ENCODE measurements at regions not wholly inside any gene's neighbourhood (a gene's known extent, or its start where the extent isn't known, plus 50 kb on each side); places are given as distances from the start of the nearest gene placed in this dataset.

- TF ChIP-seq FOXP2 (optimal IDR thresholded peaks at IDR 0.05; ENCODE audit: borderline replicate concordance, extremely low read depth, extremely low read length, insufficient read depth) (no peak), REST (IDR thresholded peaks at IDR 0.05; ENCODE audit: insufficient read depth in 1 of 2, low read depth in 2 of 2, low read length in 2 of 2) (no peak), POLR2AphosphoS5 (IDR thresholded peaks at IDR 0.05; ENCODE audit: low read depth, low read length) (no peak), SIN3A (IDR thresholded peaks at IDR 0.05; ENCODE audit: borderline replicate concordance, insufficient read depth, low read length) (no peak)
Measured at GRCh38 chr3:55202326-55202725, 274.5 kb upstream of the LRTM1 start.

GRCh38 chr3:55201779-55202178 is 273.9 kb upstream of the LRTM1 start:
- TF ChIP-seq FOXP2 (optimal IDR thresholded peaks at IDR 0.05; ENCODE audit: borderline replicate concordance, extremely low read depth, extremely low read length, insufficient read depth) (no peak), TAF1 (IDR thresholded peaks at IDR 0.05; ENCODE audit: borderline replicate concordance, insufficient read depth, low read length) (no peak), REST (IDR thresholded peaks at IDR 0.05; ENCODE audit: insufficient read depth in 1 of 2, low read depth in 2 of 2, low read length in 2 of 2) (no peak)

GRCh38 chr3:55200906-55201305 is 273.0 kb upstream of the LRTM1 start:
- TF ChIP-seq TAF1 (IDR thresholded peaks at IDR 0.05; ENCODE audit: borderline replicate concordance, insufficient read depth, low read length) (no peak), REST (IDR thresholded peaks at IDR 0.05; ENCODE audit: insufficient read depth in 1 of 2, low read depth in 2 of 2, low read length in 2 of 2) (no peak), SIN3A (IDR thresholded peaks at IDR 0.05; ENCODE audit: borderline replicate concordance, insufficient read depth, low read length) (no peak), FOXP2 (optimal IDR thresholded peaks at IDR 0.05; ENCODE audit: borderline replicate concordance, extremely low read depth, extremely low read length, insufficient read depth) (no peak), POLR2AphosphoS5 (IDR thresholded peaks at IDR 0.05; ENCODE audit: low read depth, low read length) (no peak)

GRCh38 chr3:55198554-55198953 is 270.7 kb upstream of the LRTM1 start:
- TF ChIP-seq POLR2AphosphoS5 (IDR thresholded peaks at IDR 0.05; ENCODE audit: low read depth, low read length) (no peak), FOXP2 (optimal IDR thresholded peaks at IDR 0.05; ENCODE audit: borderline replicate concordance, extremely low read depth, extremely low read length, insufficient read depth) (no peak), SIN3A (IDR thresholded peaks at IDR 0.05; ENCODE audit: borderline replicate concordance, insufficient read depth, low read length) (no peak), REST (IDR thresholded peaks at IDR 0.05; ENCODE audit: insufficient read depth in 1 of 2, low read depth in 2 of 2, low read length in 2 of 2) (no peak), TAF1 (IDR thresholded peaks at IDR 0.05; ENCODE audit: borderline replicate concordance, insufficient read depth, low read length) (no peak)

GRCh38 chr3:55197021-55197420 is 269.2 kb upstream of the LRTM1 start:
- no peak for TF ChIP-seq TAF1 (IDR thresholded peaks at IDR 0.05; ENCODE audit: borderline replicate concordance, insufficient read depth, low read length)
- no peak for TF ChIP-seq REST (IDR thresholded peaks at IDR 0.05; ENCODE audit: insufficient read depth in 1 of 2, low read depth in 2 of 2, low read length in 2 of 2)
- TF ChIP-seq FOXP2 (optimal IDR thresholded peaks at IDR 0.05; ENCODE audit: borderline replicate concordance, extremely low read depth, extremely low read length, insufficient read depth) = no peak
- TF ChIP-seq SIN3A (IDR thresholded peaks at IDR 0.05; ENCODE audit: borderline replicate concordance, insufficient read depth, low read length) = no peak
- no peak for TF ChIP-seq POLR2AphosphoS5 (IDR thresholded peaks at IDR 0.05; ENCODE audit: low read depth, low read length)
